KOPT-K1 (cell line): ENCODE measurements at regions not wholly inside any gene's neighbourhood (a gene's known extent, or its start where the extent isn't known, plus 50 kb on each side); places are given as distances from the start of the nearest gene placed in this dataset.
"Not testable (repeated sequence)": the region's sequence is repeated elsewhere in the genome, so short reads cannot be mapped to it uniquely, and the experiment has no call there.

Experiments used
- H3K27ac ChIP-seq: fragments of 200-600 bp; sonication (generic); 2 replicates; pipeline ENCODE4 v1.5.1; 2016; ENCODE audit warnings: antibody characterized with exemption, mild to moderate bottlenecking, low read depth, low read length; ENCODE audit not compliant: poor library complexity, severe bottlenecking
- H3K36me3 ChIP-seq: fragments of 200-600 bp; sonication (generic); 2 replicates; pipeline ENCODE4 v1.5.1; 2017; ENCODE audit warnings: antibody characterized with exemption, mild to moderate bottlenecking, low read length, moderate library complexity; ENCODE audit not compliant: insufficient read depth
- H3K9me3 ChIP-seq: fragments of 200-600 bp; sonication (generic); 2 replicates; pipeline ENCODE4 v1.5.1; 2017; ENCODE audit warnings: antibody characterized with exemption, low read length, mild to moderate bottlenecking; ENCODE audit not compliant: insufficient read depth, poor library complexity, severe bottlenecking

DNA sequence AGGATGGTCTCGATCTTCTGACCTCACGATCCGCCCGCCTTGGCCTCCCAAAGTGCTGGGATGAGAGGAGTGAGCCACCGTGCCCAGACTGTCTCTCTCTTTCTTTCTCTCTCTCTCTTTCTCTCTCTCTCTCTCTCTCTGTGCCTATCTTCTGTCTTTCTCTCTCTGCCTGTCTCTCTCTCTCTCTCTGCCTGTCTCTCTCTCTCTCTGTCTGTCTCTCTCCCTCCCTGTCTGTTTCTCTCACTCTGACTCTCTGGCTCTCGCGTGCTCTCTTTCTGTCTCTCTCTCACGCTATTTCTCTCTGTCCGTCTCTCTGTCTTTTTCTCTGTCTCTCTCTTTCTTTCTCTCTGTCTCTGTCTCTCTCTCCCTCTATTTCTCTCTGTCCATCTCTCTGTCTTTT, 3911.2 kb upstream of the OR11H1 start:
- Histone ChIP-seq H3K27ac (no peak overlapping the region), H3K36me3 (no peaks in the 10 kb centered on the region), H3K9me3 (peaks cover 91% of the 10 kb centered on the region)

DNA sequence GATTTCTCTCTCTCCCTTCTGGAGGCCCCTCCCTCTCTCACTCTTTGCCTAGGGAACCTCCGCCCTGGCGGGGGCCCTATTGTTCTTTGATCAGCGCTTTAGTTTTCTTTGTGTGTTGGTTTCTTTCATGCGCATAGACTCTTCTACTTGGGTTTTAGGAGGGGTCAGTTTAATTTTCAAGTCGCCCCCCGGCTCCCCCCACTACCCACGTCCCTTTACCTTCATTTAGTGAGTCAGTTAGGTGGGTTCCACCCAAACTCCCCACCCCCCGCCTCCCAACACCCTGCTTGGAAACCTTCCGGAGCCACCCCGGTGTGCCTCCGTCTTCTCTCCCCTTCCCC, 3909.7 kb upstream of the OR11H1 start:
- H3K36me3 ChIP-seq, H3K27ac ChIP-seq: not testable (repeated sequence)
- H3K9me3 ChIP-seq: peaks cover 78% of the 10 kb centered on the region

GRCh38 chr22:11618688-11619087, 3909.3 kb upstream of the OR11H1 start:
- not testable (repeated sequence) for H3K27ac ChIP-seq, H3K36me3 ChIP-seq
- H3K9me3 ChIP-seq: peaks cover 74% of the 10 kb centered on the region

DNA sequence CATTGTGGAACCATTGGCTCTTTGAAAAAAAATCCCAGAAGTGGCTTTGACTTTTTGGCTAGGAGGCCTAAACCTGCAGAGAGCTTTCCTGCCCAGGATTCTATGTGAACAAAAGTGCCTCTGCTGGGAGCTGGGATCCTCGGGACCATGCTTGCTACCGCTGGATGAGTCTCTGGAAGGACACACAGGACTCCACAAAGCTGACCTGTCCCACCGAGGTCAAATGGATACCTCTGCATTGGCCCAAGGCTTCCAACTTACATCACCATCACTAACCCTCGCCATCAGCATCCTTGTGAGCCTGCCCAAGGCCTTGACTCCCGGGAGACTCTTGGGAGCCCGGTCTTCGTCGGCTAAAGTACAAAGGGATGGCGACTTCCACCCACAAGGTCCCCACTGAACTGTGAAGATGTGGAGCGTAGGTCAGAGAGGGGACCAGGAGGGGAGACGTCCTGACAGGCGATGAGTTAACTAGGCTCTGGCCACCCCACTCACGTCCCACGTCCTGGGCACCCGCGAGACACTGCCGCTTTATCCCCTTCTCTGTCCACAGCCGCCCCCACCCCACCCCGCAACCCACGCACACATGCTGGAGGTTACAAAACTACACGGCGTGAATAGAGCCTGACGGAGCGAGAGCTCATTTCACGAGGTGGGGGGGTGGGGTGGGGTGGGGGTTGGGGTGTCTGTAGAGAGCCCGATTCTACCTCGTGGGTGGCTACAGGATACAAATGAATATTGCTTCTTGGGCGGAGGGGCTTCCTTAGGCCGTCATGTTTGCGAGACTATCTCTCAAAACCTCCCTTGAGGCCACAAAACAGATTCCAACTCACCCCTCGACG, 3906.8 kb upstream of the OR11H1 start:
- not testable (repeated sequence) for H3K27ac ChIP-seq, H3K36me3 ChIP-seq
- H3K9me3 ChIP-seq: peaks cover 64% of the 10 kb centered on the region

- H3K27ac ChIP-seq, H3K36me3 ChIP-seq: not testable (repeated sequence)
- H3K9me3 ChIP-seq: peaks cover 61% of the 10 kb centered on the region
Measured at GRCh38 chr22:11622774-11623173, 3905.2 kb upstream of the OR11H1 start.

- not testable (repeated sequence) for H3K27ac ChIP-seq, H3K36me3 ChIP-seq
- H3K9me3 ChIP-seq: peaks cover 64% of the 10 kb centered on the region
Measured at GRCh38 chr22:11625711-11626421, 3902.1 kb upstream of the OR11H1 start.

DNA sequence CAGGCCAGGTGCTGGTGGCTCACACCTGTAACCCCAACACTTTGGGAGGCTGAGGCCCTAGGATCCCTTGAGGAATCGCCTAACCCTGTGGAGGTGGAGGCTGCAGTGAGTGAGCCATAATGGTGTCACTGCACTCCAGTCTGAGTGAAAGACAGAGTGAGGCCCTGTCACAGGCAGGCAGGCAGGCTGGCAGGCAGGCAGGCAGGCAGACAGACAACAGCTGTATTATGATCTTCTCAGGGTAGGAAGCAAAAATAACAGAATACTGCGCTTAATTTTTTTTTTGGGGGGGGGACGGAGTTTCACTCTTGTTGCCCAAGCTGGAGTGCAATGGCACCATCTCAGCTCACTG, 3901.6 kb upstream of the OR11H1 start:
- H3K36me3 ChIP-seq: no peaks in the 10 kb centered on the region
- H3K9me3 ChIP-seq: peaks cover 63% of the 10 kb centered on the region
- no peak overlapping the region for H3K27ac ChIP-seq

DNA sequence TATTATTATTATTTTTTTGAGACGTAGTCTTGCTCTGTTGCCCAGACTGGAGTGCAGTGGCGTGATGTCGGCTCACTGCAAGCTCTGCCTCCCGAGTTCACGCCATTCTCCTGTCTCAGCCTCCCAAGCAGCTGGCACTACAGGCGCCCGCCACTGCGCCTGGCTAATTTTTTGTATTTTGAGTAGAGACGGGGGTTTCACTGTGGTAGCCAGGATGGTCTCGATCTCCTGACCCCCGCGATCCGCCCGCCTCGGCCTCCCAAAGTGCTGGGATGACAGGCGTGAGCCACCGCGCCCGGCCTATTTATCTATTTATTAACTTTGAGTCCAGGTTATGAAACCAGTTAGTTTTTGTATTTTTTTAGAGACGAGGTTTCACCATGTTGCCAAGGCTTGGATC, 3901.0 kb upstream of the OR11H1 start:
- H3K27ac ChIP-seq, H3K36me3 ChIP-seq: not testable (repeated sequence)
- peaks cover 58% of the 10 kb centered on the region for H3K9me3 ChIP-seq

DNA sequence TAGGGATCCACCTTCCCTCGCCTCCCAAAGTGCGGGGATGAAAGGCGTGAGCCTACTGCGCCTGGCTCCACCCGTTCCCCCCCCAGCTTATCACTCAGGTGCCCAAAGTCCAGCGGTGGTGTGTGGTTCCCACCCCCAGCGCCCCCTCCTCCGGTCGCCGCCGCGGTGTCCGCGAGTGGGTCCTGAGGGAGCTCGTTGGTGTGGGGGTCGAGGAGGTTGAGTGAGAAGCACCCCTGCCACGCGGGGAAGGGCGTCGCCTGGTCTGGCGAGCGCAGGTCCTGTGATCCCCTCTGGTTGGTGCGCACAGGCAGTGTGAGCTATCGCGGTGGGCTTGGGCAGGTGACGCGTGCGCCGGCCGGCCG, 3900.6 kb upstream of the OR11H1 start:
- H3K36me3 ChIP-seq: no peaks in the 10 kb centered on the region
- no peak overlapping the region for H3K27ac ChIP-seq
- peaks cover 58% of the 10 kb centered on the region for H3K9me3 ChIP-seq

GRCh38 chr22:11627798-11628650, 3900.0 kb upstream of the OR11H1 start:
- Histone ChIP-seq H3K36me3 (no peaks in the 10 kb centered on the region), H3K9me3 (peaks cover 58% of the 10 kb centered on the region), H3K27ac (no peak overlapping the region)

DNA sequence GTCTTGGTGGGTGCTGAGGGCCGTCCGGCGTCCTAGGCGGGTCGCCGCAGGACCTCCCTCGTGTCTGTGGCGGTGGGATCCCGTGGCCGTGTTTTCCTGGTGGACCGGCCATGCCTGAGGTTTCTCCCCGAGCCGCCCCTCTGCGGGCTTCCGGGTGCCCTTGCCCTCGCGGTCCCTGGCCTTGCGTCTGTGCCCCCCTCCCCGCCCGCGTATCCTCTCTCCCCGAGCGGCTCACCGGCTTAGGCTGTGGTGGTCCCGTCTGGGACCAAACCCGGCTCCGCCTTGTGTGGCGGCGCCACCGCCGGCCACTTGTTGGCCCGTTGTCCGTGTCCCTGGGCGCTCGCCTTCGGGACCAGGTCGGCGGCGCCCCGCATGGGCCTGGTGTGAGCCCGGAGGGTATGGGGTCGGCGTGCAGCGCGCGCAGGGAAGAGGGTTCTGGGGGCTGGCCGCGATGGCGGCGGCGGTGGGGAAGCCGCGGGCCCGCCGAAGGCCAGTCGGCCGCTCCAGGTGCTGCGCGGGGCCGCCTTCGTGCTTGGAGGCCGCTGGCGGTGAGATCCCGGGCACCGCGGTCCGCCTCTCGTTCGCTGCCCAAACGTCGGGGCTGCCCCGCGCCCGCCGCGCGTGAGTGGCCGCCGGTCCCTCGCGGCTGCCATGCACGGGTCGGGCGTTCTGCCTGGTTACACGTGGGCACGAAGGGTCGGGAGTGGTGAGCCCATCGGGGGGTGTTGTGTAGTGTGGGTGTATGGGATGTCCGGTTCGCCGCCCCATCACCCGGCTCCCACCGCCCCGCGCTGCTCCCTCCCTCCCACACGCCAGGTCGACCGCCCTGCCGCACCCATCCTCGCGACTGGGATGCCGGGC, 3899.1 kb upstream of the OR11H1 start:
- peaks cover 58% of the 10 kb centered on the region for H3K9me3 ChIP-seq
- no peaks in the 10 kb centered on the region for H3K36me3 ChIP-seq
- no peak overlapping the region for H3K27ac ChIP-seq

GRCh38 chr22:11629661-11630385, 3898.2 kb upstream of the OR11H1 start:
- Histone ChIP-seq H3K27ac (no peak overlapping the region), H3K9me3 (peaks cover 58% of the 10 kb centered on the region)

GRCh38 chr22:11630386-11631084, 3897.5 kb upstream of the OR11H1 start:
- not testable (repeated sequence) for H3K27ac ChIP-seq, H3K36me3 ChIP-seq
- H3K9me3 ChIP-seq: peaks cover 55% of the 10 kb centered on the region

More at GRCh38 chr22:11629661-11630385, 3898.2 kb upstream of the OR11H1 start:
- H3K36me3 ChIP-seq: no peaks in the 10 kb centered on the region
